ENCODE measurements at regions not wholly inside any gene's neighbourhood (a gene's known extent, or its start where the extent isn't known, plus 50 kb on each side); places are given as distances from the start of the nearest gene placed in this dataset.
"Not testable (repeated sequence)": the region's sequence is repeated elsewhere in the genome, so short reads cannot be mapped to it uniquely, and the experiment has no call there.

DNA sequence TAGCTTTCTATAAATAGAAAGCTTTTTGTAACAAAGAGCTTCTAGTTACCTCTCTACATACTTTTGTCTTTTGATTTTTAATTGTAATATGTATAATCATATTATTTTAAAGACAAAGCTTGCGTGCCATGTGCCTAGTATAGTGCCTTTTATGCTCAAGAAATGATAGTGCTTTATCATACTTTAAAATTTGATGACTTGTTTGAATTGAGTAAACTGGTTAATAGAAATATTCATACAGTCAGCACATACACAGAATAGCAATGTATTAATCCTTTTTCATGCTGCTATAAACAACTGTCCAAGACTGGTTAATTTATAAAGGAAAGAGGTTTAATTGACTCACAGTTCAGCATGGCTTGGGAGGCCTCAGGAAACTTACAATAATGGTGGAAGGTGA lies 313.0 kb downstream of the FRK start:
- Mint-ChIP-seq H3K4me3 (no peak overlapping the region), H3K4me1 (ENCODE audit: low read depth) (no peaks in the 10 kb centered on the region), H3K36me3 (ENCODE audit: low read depth) (no peaks in the 10 kb centered on the region), H3K27me3 (ENCODE audit: low read depth) (no peaks in the 10 kb centered on the region), H3K27ac (no peak overlapping the region), H3K9me3 (ENCODE audit: insufficient read depth) (no peaks in the 10 kb centered on the region)
- no peak for ATAC-seq
- POLR2A ChIA-PET, result no interaction called here
- CTCF ChIA-PET, result no interaction called here
- no peak for DNase-seq

DNA sequence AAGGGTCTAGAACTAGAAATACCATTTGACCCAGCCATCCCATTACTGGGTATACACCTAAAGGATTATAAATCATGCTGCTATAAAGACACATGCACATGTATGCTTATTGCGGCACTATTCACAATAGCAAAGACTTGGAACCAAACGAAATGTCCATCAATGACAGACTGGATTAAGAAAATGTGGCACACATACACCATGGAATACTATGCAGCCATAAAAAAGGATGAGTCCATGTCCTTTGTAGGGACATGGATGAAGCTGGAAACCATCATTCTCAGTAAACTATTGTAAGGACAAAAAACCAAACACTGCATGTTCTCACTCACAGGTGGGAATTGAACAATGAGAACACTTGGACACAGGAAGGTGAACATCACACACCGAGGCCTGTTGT lies 314.1 kb downstream of the FRK start:
- H3K27ac Mint-ChIP-seq; CTCF ChIA-PET; POLR2A ChIA-PET; ATAC-seq; H3K4me1 Mint-ChIP-seq (ENCODE audit: low read depth); H3K36me3 Mint-ChIP-seq (ENCODE audit: low read depth); H3K9me3 Mint-ChIP-seq (ENCODE audit: insufficient read depth); H3K4me3 Mint-ChIP-seq; DNase-seq; H3K27me3 Mint-ChIP-seq (ENCODE audit: low read depth): not testable (repeated sequence)

DNA sequence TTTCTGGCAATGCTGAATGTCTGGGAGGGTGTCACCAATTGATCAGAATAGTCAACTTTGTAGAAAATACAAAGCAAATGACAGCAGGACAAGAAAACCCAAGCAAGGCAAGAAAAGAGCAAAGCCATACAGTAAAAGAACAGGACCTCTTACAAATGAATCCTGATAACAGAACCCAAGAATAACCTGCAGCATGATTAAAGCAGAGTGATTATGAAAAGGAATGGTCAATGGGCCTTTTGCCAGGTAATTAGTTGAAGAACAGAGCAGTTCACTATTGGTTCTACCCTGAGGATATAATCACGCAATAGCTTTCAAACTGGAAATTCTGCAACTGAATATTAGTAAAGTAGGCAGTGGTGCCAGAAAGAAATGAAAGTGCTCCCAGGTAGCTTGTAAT lies 319.8 kb downstream of the FRK start:
- Mint-ChIP-seq H3K36me3 (ENCODE audit: low read depth) (no peaks in the 10 kb centered on the region), H3K9me3 (ENCODE audit: insufficient read depth) (peaks cover 4% of the 10 kb centered on the region), H3K27me3 (ENCODE audit: low read depth) (no peaks in the 10 kb centered on the region), H3K4me3 (no peak overlapping the region), H3K27ac (no peak overlapping the region), H3K4me1 (ENCODE audit: low read depth) (no peaks in the 10 kb centered on the region)
- no peak for DNase-seq
- ChIA-PET POLR2A (no interaction called here), CTCF (no interaction called here)
- no peak for ATAC-seq

- Mint-ChIP-seq H3K27ac (no peak overlapping the region), H3K27me3 (ENCODE audit: low read depth) (no peaks in the 10 kb centered on the region), H3K36me3 (ENCODE audit: low read depth) (no peaks in the 10 kb centered on the region), H3K4me1 (ENCODE audit: low read depth) (no peaks in the 10 kb centered on the region), H3K9me3 (ENCODE audit: insufficient read depth) (peaks cover 10% of the 10 kb centered on the region), H3K4me3 (no peak overlapping the region)
- ChIA-PET POLR2A (no interaction called here), CTCF (no interaction called here)
- DNase-seq (no peak), ATAC-seq (no peak)
Observed at GRCh38 chr6:115735610-115736009, 325.1 kb downstream of the FRK start.

DNA sequence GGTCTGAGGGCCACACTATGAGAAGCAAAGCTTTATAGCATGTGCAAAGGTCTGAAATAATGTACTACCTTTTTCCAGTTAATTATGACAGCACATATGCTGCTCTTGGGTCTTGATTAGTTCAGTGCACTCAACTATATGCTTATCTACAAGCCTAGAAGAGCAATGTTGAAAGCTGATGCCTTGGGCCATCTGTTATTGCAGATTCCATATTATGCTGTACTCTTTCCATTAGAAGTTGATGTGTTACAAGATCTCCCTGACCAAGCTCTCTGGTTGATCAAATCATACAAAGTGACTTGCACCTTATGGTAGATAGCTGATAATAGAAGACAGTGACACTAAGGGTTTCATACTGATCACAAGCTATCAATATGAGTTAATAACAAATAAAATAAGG lies 327.3 kb downstream of the FRK start:
- DNase-seq (no peak), ATAC-seq (no peak)
- ChIA-PET CTCF (no interaction called here), POLR2A (no interaction called here)
- H3K9me3 Mint-ChIP-seq (ENCODE audit: insufficient read depth), result peaks cover 10% of the 10 kb centered on the region
- no peak overlapping the region for H3K4me3 Mint-ChIP-seq
- H3K36me3 Mint-ChIP-seq (ENCODE audit: low read depth), result no peaks in the 10 kb centered on the region
- no peak overlapping the region for H3K27ac Mint-ChIP-seq
- no peaks in the 10 kb centered on the region for H3K4me1 Mint-ChIP-seq (ENCODE audit: low read depth)
- H3K27me3 Mint-ChIP-seq (ENCODE audit: low read depth), result no peaks in the 10 kb centered on the region

DNA sequence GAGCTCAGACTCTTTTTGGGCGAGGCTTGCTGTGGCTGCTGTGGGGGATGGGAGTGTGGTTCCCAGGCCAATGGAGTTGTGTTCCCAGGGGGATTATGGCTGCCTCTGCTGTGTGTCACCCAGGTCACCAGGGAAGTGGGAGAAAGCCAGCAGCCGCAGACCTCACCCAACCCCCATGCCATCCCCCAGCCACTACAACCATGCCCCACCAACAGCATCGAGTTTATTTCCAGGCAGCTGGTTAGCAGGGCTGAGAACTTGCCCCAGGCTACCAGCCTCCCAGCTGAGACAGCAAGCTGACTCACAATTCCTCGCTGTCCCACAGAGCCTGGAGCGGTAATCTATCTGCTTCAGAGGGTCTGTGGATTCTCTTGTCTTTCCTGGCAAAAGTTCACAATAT lies 331.7 kb downstream of the FRK start:
- H3K4me1 Mint-ChIP-seq (ENCODE audit: low read depth), result no peaks in the 10 kb centered on the region
- H3K36me3 Mint-ChIP-seq (ENCODE audit: low read depth), result no peaks in the 10 kb centered on the region
- ChIA-PET CTCF (no interaction called here), POLR2A (no interaction called here)
- no peaks in the 10 kb centered on the region for H3K27me3 Mint-ChIP-seq (ENCODE audit: low read depth)
- H3K4me3 Mint-ChIP-seq, result no peak overlapping the region
- ATAC-seq (no peak), DNase-seq (no peak)
- no peaks in the 10 kb centered on the region for H3K9me3 Mint-ChIP-seq (ENCODE audit: insufficient read depth)
- H3K27ac Mint-ChIP-seq, result no peak overlapping the region

GRCh38 chr6:115728171-115728570 lies 332.5 kb downstream of the FRK start:
- H3K36me3 Mint-ChIP-seq (ENCODE audit: low read depth), result no peaks in the 10 kb centered on the region
- POLR2A ChIA-PET, result no interaction called here
- CTCF ChIA-PET, result no interaction called here
- no peak for ATAC-seq
- H3K4me3 Mint-ChIP-seq, result no peak overlapping the region
- H3K27ac Mint-ChIP-seq, result no peak overlapping the region
- H3K4me1 Mint-ChIP-seq (ENCODE audit: low read depth), result no peaks in the 10 kb centered on the region
- no peak for DNase-seq
- H3K27me3 Mint-ChIP-seq (ENCODE audit: low read depth), result no peaks in the 10 kb centered on the region
- no peaks in the 10 kb centered on the region for H3K9me3 Mint-ChIP-seq (ENCODE audit: insufficient read depth)

GRCh38 chr6:115721564-115721963 lies 339.1 kb downstream of the FRK start:
- ATAC-seq (no peak), DNase-seq (no peak)
- no peaks in the 10 kb centered on the region for H3K27me3 Mint-ChIP-seq (ENCODE audit: low read depth)
- POLR2A ChIA-PET, result no interaction called here
- H3K36me3 Mint-ChIP-seq (ENCODE audit: low read depth), result no peaks in the 10 kb centered on the region
- H3K9me3 Mint-ChIP-seq (ENCODE audit: insufficient read depth), result no peaks in the 10 kb centered on the region
- no peaks in the 10 kb centered on the region for H3K4me1 Mint-ChIP-seq (ENCODE audit: low read depth)
- no peak overlapping the region for H3K4me3 Mint-ChIP-seq
- CTCF ChIA-PET, result no interaction called here
- H3K27ac Mint-ChIP-seq, result no peak overlapping the region

DNA sequence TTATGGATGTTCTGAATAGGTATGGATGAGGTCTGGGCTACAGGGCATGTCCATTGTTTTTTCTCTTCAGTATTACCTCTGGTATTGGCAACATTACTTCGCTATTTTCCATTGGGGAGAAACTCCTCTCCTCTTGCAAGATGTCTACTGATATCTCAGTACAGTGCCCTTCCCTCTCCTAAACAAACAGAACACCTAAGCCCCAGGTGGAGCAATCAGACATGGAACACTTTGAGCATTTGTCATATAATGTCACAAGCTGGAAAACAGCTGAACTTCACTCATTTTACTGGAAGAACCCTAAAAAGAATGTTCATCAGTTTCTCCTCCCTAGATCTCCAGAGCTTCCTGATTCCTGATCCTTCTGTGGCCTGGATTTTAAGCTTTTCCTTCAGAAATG lies 339.8 kb downstream of the FRK start:
- ChIA-PET POLR2A (no interaction called here), CTCF (no interaction called here)
- Mint-ChIP-seq H3K4me1 (ENCODE audit: low read depth) (no peaks in the 10 kb centered on the region), H3K36me3 (ENCODE audit: low read depth) (no peaks in the 10 kb centered on the region), H3K27ac (no peak overlapping the region), H3K4me3 (no peak overlapping the region), H3K27me3 (ENCODE audit: low read depth) (no peaks in the 10 kb centered on the region), H3K9me3 (ENCODE audit: insufficient read depth) (no peaks in the 10 kb centered on the region)
- DNase-seq (no peak), ATAC-seq (no peak)

DNA sequence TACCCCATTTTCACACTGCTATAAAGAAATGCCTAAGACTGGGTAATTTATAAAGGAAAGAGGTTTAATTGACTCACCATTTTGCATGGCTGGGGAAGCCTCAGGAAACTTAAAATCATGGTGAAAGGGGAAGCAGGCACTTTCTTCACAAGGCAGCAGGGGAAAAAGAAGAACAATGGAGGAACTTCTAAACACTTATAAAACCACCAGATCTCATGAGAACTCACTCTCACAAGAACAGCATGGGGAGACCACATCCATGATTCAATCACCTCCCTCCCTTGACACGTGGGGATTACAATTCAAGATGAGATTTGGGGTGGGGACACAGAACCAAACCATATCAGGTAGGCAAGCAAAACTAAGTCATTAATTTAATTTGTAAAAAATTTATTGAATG lies 343.2 kb downstream of the FRK start:
- DNase-seq (no peak), ATAC-seq (no peak)
- no peaks in the 10 kb centered on the region for H3K9me3 Mint-ChIP-seq (ENCODE audit: insufficient read depth)
- CTCF ChIA-PET, result no interaction called here
- H3K27ac Mint-ChIP-seq, result no peak overlapping the region
- POLR2A ChIA-PET, result no interaction called here
- no peaks in the 10 kb centered on the region for H3K36me3 Mint-ChIP-seq (ENCODE audit: low read depth)
- no peaks in the 10 kb centered on the region for H3K4me1 Mint-ChIP-seq (ENCODE audit: low read depth)
- no peak overlapping the region for H3K4me3 Mint-ChIP-seq
- H3K27me3 Mint-ChIP-seq (ENCODE audit: low read depth), result no peaks in the 10 kb centered on the region

DNA sequence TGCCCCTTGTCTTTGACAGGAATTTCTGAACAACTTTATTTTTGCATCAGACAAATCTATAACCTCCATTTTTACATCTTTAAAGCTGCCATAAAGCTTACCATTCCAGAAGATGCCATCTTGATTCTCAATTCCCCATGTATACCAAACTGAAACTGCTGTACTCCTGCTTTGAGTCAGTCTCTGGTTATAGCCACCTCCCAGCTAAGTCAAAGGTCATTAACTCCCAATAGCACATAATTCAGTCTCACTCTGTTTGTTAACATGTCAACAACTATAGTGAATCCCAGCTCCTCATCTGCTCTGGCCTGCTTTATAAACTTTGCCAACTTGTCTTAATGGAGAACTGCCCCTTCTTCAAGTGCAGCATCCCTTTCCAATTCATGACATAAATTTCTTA lies 343.6 kb downstream of the FRK start:
- ChIA-PET POLR2A (no interaction called here), CTCF (no interaction called here)
- Mint-ChIP-seq H3K4me1 (ENCODE audit: low read depth) (no peaks in the 10 kb centered on the region), H3K27me3 (ENCODE audit: low read depth) (no peaks in the 10 kb centered on the region), H3K36me3 (ENCODE audit: low read depth) (no peaks in the 10 kb centered on the region), H3K27ac (no peak overlapping the region), H3K4me3 (no peak overlapping the region), H3K9me3 (ENCODE audit: insufficient read depth) (no peaks in the 10 kb centered on the region)
- ATAC-seq (no peak), DNase-seq (no peak)

- ChIA-PET POLR2A (no interaction called here), CTCF (no interaction called here)
- no peaks in the 10 kb centered on the region for H3K4me1 Mint-ChIP-seq (ENCODE audit: low read depth)
- no peaks in the 10 kb centered on the region for H3K27me3 Mint-ChIP-seq (ENCODE audit: low read depth)
- H3K4me3 Mint-ChIP-seq, result no peak overlapping the region
- no peaks in the 10 kb centered on the region for H3K36me3 Mint-ChIP-seq (ENCODE audit: low read depth)
- DNase-seq, result no peak
- ATAC-seq, result no peak
- H3K9me3 Mint-ChIP-seq (ENCODE audit: insufficient read depth), result no peaks in the 10 kb centered on the region
- H3K27ac Mint-ChIP-seq, result no peak overlapping the region
Observed at GRCh38 chr6:115712291-115712961, 348.3 kb downstream of the FRK start.

- no peak for ATAC-seq
- Mint-ChIP-seq H3K4me1 (ENCODE audit: low read depth) (no peaks in the 10 kb centered on the region), H3K9me3 (ENCODE audit: insufficient read depth) (no peaks in the 10 kb centered on the region), H3K4me3 (no peak overlapping the region), H3K27me3 (ENCODE audit: low read depth) (no peaks in the 10 kb centered on the region), H3K36me3 (ENCODE audit: low read depth) (no peaks in the 10 kb centered on the region), H3K27ac (no peak overlapping the region)
- POLR2A ChIA-PET, result no interaction called here
- CTCF ChIA-PET, result no interaction called here
- DNase-seq, result no peak
Observed at GRCh38 chr6:115708850-115709249, 351.8 kb downstream of the FRK start.

All from activated CD8-positive, alpha-beta T cell treated with anti-CD3 and anti-CD28 coated beads, Interleukin-2, amount 10 ng/mL, durations not matched to agents 7 days and 5 days (primary cell).